K562 (cell line): ENCODE measurements at regions not wholly inside any gene's neighbourhood (a gene's known extent, or its start where the extent isn't known, plus 50 kb on each side); places are given as distances from the start of the nearest gene placed in this dataset.
A peak's percentile ranks its signal among the peaks of the same experiment; 100 is the strongest.

ENCODE experiments used
- ATAC-seq: fragments of 200-7000 bp; cut with Tn5 transposase; 3 replicates; pipeline ENCODE4 v1.9.1; 2020; ENCODE audit warnings: moderate library complexity
- BruUV-seq: library from RNA; stranded (reverse); fragments of 400-500 nt; replicated peaks from 2 replicates; lab custom pipeline; 2021; lab: Mats Ljungman, UMichigan
- CTCF ChIA-PET: fragments of 300-600 bp; formaldehyde crosslinking; extraction: SDS; loops from one replicate; lab custom pipeline; 2021; ENCODE audit warnings: low intra/inter-chr PET ratio; lab: Yijun Ruan, JAX
- POLR2A ChIA-PET: fragments of 300-600, 350-650 bp; sonication (Branson Sonifier 250); formaldehyde crosslinking; extraction: SDS; loops from one replicate; lab custom pipeline; 2021; ENCODE audit warnings: antibody characterized with exemption, inconsistent platforms; lab: Yijun Ruan, JAX
- DNase-seq, 4 experiments: peaks; one replicate each; pipeline versions ENCODE4 v3.0.0 to v3.0.0-alpha.2; 2011 to 2018; ENCODE audit warnings: low spot score in 3 of 4, mixed read lengths in 3 of 4; ENCODE audit errors: extremely low read depth in 1 of 4
- FAIRE-seq: peaks from 2 replicates; lab custom pipeline; 2011; peaks lifted over from hg19 to GRCh38; lab: Jason Lieb, UNC
- H2AFZ ChIP-seq: 2 replicates; pipeline ENCODE4 v1.6.0; 2011; ENCODE audit warnings: low read depth, low read length, control low read depth, inconsistent platforms
- H3K27ac ChIP-seq: fragments of 200-600 bp; 3 replicates; pipeline ENCODE4 v1.8.0; 2011; ENCODE audit warnings: low read depth, mild to moderate bottlenecking, control low read depth, inconsistent platforms, low read length, moderate library complexity, mixed read lengths; ENCODE audit errors: extremely low read depth
- H3K27me3 ChIP-seq, 2 experiments: fragments of 300-600 bp in 1 of 2; 2 replicates in 1 of 2; 3 replicates in 1 of 2; pipeline versions ENCODE4 v1.6.0 to v1.8.0; 2011; ENCODE audit warnings: inconsistent platforms in 2 of 2, low read length in 2 of 2, mild to moderate bottlenecking in 1 of 2, mixed read lengths in 1 of 2, moderate library complexity in 1 of 2; ENCODE audit not compliant: control insufficient read depth in 2 of 2, insufficient read depth in 2 of 2
- H3K36me3 ChIP-seq: fragments of 300-600 bp; 3 replicates; pipeline ENCODE4 v1.8.0; 2011; ENCODE audit warnings: mild to moderate bottlenecking, low read length, inconsistent platforms; ENCODE audit not compliant: control insufficient read depth, insufficient read depth
- H3K4me1 ChIP-seq, 2 experiments: fragments of 200-600 bp in 1 of 2; replicated peaks in 1 of 2; 2 replicates in 1 of 2; 3 replicates in 1 of 2; pipeline versions ENCODE4 v1.5.1 to v1.8.0; 2011; ENCODE audit warnings: inconsistent platforms in 2 of 2, low read length in 2 of 2, mild to moderate bottlenecking in 1 of 2, mixed read lengths in 1 of 2, moderate library complexity in 1 of 2; ENCODE audit not compliant: control insufficient read depth in 2 of 2, insufficient read depth in 2 of 2
- H3K4me2 ChIP-seq: 2 replicates; pipeline ENCODE4 v1.6.1; 2011; ENCODE audit warnings: low read length, control low read depth, inconsistent platforms, mixed read lengths; ENCODE audit not compliant: insufficient read depth
- H3K4me3 ChIP-seq: fragments of 200-600 bp; sonication (generic), shearing (Covaris generic); 2 replicates; pipeline ENCODE4 v1.5.1; 2016; ENCODE audit warnings: control low read depth, inconsistent platforms
- H3K79me2 ChIP-seq: fragments of 200-600 bp; 3 replicates; pipeline ENCODE4 v1.8.0; 2011; ENCODE audit warnings: low read length, inconsistent platforms; ENCODE audit not compliant: control insufficient read depth, insufficient read depth
- H3K9ac ChIP-seq, 2 experiments: 2 replicates each; pipeline versions ENCODE4 v1.6.0 to v1.6.1; 2011; ENCODE audit warnings: low read depth in 2 of 2, low read length in 2 of 2, control low read depth in 1 of 2, inconsistent platforms in 1 of 2, mild to moderate bottlenecking in 1 of 2, mixed read lengths in 1 of 2; ENCODE audit not compliant: insufficient read depth in 1 of 2
- H3K9me1 ChIP-seq: one replicate; pipeline ENCODE4 v1.6.0; 2011; ENCODE audit warnings: inconsistent platforms, mild to moderate bottlenecking, low read length, moderate library complexity; ENCODE audit not compliant: control insufficient read depth, insufficient read depth
- H3K9me3 ChIP-seq: replicated peaks from 2 replicates; pipeline ENCODE4 v1.5.1; 2011; ENCODE audit warnings: low read depth, low read length, inconsistent platforms; ENCODE audit not compliant: control insufficient read depth, insufficient read depth
- H4K20me1 ChIP-seq: replicated peaks from 2 replicates; pipeline ENCODE4 v1.6.1; 2011; ENCODE audit warnings: low read length, inconsistent platforms, mixed read lengths; ENCODE audit not compliant: control insufficient read depth, insufficient read depth
- C11orf30 ChIP-seq: fragments of 450-650 bp; IDR thresholded peaks from 2 replicates; pipeline ENCODE4 v1.6.1; 2016; ENCODE audit warnings: low read depth, mild to moderate bottlenecking
- FIP1L1 ChIP-seq: fragments of 200-400 bp; formaldehyde crosslinking; IDR thresholded peaks from 2 replicates; pipeline ENCODE4 v1.6.1; 2018; ENCODE audit warnings: mild to moderate bottlenecking, low read depth, low read length; ENCODE audit not compliant: poor library complexity, severe bottlenecking
- HES1 ChIP-seq: fragments of 450-650 bp; IDR thresholded peaks from 2 replicates; pipeline ENCODE4 v1.6.1; 2016; ENCODE audit warnings: low read depth, mild to moderate bottlenecking, moderate library complexity
- HEY1 ChIP-seq: fragments of 250-450 bp; sonication (Bioruptor Pico); IDR thresholded peaks from 2 replicates; pipeline ENCODE4 v1.5.0; 2020; ENCODE audit warnings: mild to moderate bottlenecking, moderate library complexity, borderline replicate concordance
- MAFF ChIP-seq: IDR thresholded peaks from 2 replicates; pipeline ENCODE4 v1.6.1; 2012; ENCODE audit warnings: low read length, improper control_type of control experiment
- MAFK ChIP-seq: IDR thresholded peaks from 2 replicates; pipeline ENCODE4 v1.6.1; 2011; ENCODE audit warnings: low read length, improper control_type of control experiment
- MCM2 ChIP-seq: fragments of 450-650 bp; IDR thresholded peaks from 2 replicates; pipeline ENCODE4 v1.6.1; 2017; ENCODE audit warnings: low read depth, mild to moderate bottlenecking
- SMC3 ChIP-seq: conservative IDR thresholded peaks from 2 replicates; pipeline ENCODE4 v1.6.1; 2011; ENCODE audit warnings: low read depth, low read length, improper control_type of control experiment; ENCODE audit not compliant: insufficient read depth
- TCF7L2 ChIP-seq: fragments of 150-350 bp; IDR thresholded peaks from 2 replicates; pipeline ENCODE4 v1.6.1; 2016; ENCODE audit warnings: low read depth, mild to moderate bottlenecking, low read length, moderate library complexity
- TEAD4 ChIP-seq, 2 experiments: sonication (generic) in 1 of 2; formaldehyde crosslinking in 1 of 2; IDR thresholded peaks; 2 replicates each; pipeline versions ENCODE4 v1.6.1 to v1.8.0; 2012 to 2022; ENCODE audit warnings: borderline replicate concordance in 1 of 2, inconsistent platforms in 1 of 2, low read length in 1 of 2, mild to moderate bottlenecking in 1 of 2, missing genetic modification reagents in 1 of 2
- TGIF2 ChIP-seq: sonication (generic); formaldehyde crosslinking; IDR thresholded peaks from 2 replicates; pipeline ENCODE4 v1.8.1; 2022; ENCODE audit warnings: mild to moderate bottlenecking, missing genetic modification reagents, moderate library complexity
- ZNF316 ChIP-seq: fragments of 450-650 bp; IDR thresholded peaks from 2 replicates; pipeline ENCODE4 v1.6.1; 2016
- in situ Hi-C: fragments of 300-500 bp; cut with MboI; formaldehyde crosslinking; loops from 4 replicates; pipeline ENCODE4 v1.15.0; 2018; ENCODE audit warnings: inconsistent platforms, mixed read lengths
- intact Hi-C: fragments of 100-400 bp; cut with micrococcal nuclease; formaldehyde crosslinking; loops from 2 replicates; pipeline ENCODE4 v1.14.2; 2022

GRCh38 chr15:54915380-54915779 lies 281.4 kb downstream of the RSL24D1 start:
- ChIA-PET CTCF (no interaction called here), POLR2A (no interaction called here)
- peak; percentile 81 for TF ChIP-seq MAFK
- no peak for TF ChIP-seq HEY1 (CRISPR knock-in tag)
- no peak for TF ChIP-seq FIP1L1
- TF ChIP-seq C11orf30, result peak; percentile 26; the same call in 1 of the 2 replicates
- no peak for TF ChIP-seq TGIF2 (CRISPR knock-in tag)
- TF ChIP-seq ZNF316, result peak; percentile 42; the same call in 1 of the 2 replicates
- no peak for TF ChIP-seq SMC3
- TF ChIP-seq TEAD4 (IDR thresholded peaks at IDR 0.05; ENCODE audit: low read length), result no peak
- no peak for TF ChIP-seq TEAD4 (CRISPR knock-in tag; IDR thresholded peaks at IDR 0.05; ENCODE audit: borderline replicate concordance)
- no peak for TF ChIP-seq HES1
- peak; percentile 73 for TF ChIP-seq MAFF
- TF ChIP-seq MCM2, result no peak
- no peak for TF ChIP-seq TCF7L2
- Histone ChIP-seq H3K27me3 (no peaks in the 10 kb centered on the region), H3K27ac (no peak overlapping the region), H3K4me3 (no peak overlapping the region), H3K9me1 (no peaks in the 10 kb centered on the region), H3K36me3 (no peaks in the 10 kb centered on the region), H3K79me2 (no peaks in the 10 kb centered on the region), H3K4me1 (no peaks in the 10 kb centered on the region), H3K9ac (no peak overlapping the region), H4K20me1 (no peaks in the 10 kb centered on the region), H3K4me2 (no peak overlapping the region), H3K9me3 (no peaks in the 10 kb centered on the region), H2AFZ (no peak overlapping the region)
- FAIRE-seq (no peak), DNase-seq (no peak), ATAC-seq (no peak)
- in situ Hi-C loops, result no loop called here
- intact Hi-C loops, result no loop called here
- no TSS peak for BruUV-seq
